ENCODE measurements at regions not wholly inside any gene's neighbourhood (a gene's known extent, or its start where the extent isn't known, plus 50 kb on each side); places are given as distances from the start of the nearest gene placed in this dataset.

DNA sequence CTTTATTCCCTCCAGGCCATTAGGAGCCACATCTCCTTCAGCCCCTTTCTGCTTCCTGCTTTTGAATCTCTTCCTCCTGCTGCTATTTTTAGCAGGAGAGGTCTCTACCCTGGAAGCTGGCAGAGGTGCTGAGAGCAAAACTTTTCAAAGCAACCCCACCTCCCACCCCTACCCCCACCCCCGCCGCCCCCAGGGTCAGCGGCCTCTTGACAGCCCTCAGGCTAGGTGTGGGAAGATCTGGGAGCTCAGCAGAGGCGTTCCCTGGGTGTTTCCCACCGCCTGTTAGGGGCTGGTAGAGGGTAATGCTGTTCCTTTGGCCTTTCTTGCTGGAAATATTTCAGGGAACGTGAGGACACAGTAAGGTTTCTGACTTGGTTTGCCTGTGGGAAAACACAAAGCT, 112.5 kb upstream of the CACHD1 start:
- Histone ChIP-seq H3K4me3 (ENCODE audit: severe bottlenecking) (no peak overlapping the region), H3K4me1 (ENCODE audit: insufficient read depth, poor library complexity, severe bottlenecking) (no peaks in the 10 kb centered on the region), H3K27ac (ENCODE audit: poor library complexity, severe bottlenecking) (no peak overlapping the region), H3K9me3 (ENCODE audit: severe bottlenecking) (no peaks in the 10 kb centered on the region), H3K36me3 (ENCODE audit: low read depth) (no peaks in the 10 kb centered on the region), H3K27me3 (ENCODE audit: insufficient read depth, poor library complexity, severe bottlenecking) (no peaks in the 10 kb centered on the region)
- TF ChIP-seq, protein P1, sequence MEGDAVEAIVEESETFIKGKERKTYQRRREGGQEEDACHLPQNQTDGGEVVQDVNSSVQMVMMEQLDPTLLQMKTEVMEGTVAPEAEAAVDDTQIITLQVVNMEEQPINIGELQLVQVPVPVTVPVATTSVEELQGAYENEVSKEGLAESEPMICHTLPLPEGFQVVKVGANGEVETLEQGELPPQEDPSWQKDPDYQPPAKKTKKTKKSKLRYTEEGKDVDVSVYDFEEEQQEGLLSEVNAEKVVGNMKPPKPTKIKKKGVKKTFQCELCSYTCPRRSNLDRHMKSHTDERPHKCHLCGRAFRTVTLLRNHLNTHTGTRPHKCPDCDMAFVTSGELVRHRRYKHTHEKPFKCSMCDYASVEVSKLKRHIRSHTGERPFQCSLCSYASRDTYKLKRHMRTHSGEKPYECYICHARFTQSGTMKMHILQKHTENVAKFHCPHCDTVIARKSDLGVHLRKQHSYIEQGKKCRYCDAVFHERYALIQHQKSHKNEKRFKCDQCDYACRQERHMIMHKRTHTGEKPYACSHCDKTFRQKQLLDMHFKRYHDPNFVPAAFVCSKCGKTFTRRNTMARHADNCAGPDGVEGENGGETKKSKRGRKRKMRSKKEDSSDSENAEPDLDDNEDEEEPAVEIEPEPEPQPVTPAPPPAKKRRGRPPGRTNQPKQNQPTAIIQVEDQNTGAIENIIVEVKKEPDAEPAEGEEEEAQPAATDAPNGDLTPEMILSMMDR (IDR thresholded peaks at IDR 0.05; ENCODE audit: poor library complexity, severe bottlenecking) = no peak
- DNase-seq (ENCODE audit: low spot score) (no peak), ATAC-seq (ENCODE audit: low read depth) (no peak)

DNA sequence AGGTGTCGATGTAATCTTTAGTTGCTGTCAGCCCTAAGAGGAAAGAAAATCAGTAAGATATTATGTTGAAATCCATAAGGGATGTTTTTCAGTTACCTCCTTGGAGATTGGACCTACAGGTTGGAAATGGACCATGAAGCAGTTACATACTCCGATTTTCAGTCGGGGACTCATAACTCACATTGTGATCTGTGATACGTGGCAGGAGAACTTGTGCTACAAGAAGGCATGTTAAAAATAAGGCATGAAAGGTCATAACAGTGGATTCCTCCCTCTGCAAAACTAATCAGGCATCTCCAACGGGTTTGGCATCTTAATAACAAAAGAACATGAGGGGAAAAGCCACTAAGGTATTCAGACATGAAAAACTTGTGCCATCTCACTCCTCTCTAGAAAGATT, 111.2 kb upstream of the CACHD1 start:
- Histone ChIP-seq H3K4me3 (ENCODE audit: severe bottlenecking) (no peak overlapping the region), H3K9me3 (ENCODE audit: severe bottlenecking) (no peaks in the 10 kb centered on the region), H3K36me3 (ENCODE audit: low read depth) (no peaks in the 10 kb centered on the region), H3K27me3 (ENCODE audit: insufficient read depth, poor library complexity, severe bottlenecking) (no peaks in the 10 kb centered on the region), H3K4me1 (ENCODE audit: insufficient read depth, poor library complexity, severe bottlenecking) (no peaks in the 10 kb centered on the region), H3K27ac (ENCODE audit: poor library complexity, severe bottlenecking) (no peak overlapping the region)
- TF ChIP-seq, protein P1 (IDR thresholded peaks at IDR 0.05; ENCODE audit: poor library complexity, severe bottlenecking) = no peak
- ATAC-seq (ENCODE audit: low read depth) = no peak
- no peak for DNase-seq (ENCODE audit: low spot score)

DNA sequence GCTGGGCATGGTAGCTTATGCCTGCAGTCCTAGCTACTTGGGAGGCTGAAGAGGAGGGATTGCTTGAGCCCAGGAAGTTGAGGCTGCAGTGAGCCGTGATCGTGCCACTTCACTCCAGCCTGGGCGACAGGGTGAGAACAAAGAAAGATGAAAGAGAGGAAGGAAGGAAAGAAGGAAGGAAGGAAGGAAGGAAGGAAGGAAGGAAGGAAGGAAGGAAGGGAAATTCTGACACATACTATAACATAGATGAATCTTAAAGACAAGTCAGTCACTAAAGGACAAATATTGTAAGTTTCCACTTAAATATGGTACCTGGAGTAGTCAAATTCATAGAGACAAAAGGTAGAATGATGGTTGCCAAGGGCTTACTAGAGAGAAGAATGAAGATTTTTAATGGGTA, 108.0 kb upstream of the CACHD1 start:
- ATAC-seq (ENCODE audit: low read depth) = no peak
- Histone ChIP-seq H3K4me1 (ENCODE audit: insufficient read depth, poor library complexity, severe bottlenecking) (no peaks in the 10 kb centered on the region), H3K36me3 (ENCODE audit: low read depth) (no peaks in the 10 kb centered on the region), H3K9me3 (ENCODE audit: severe bottlenecking) (no peaks in the 10 kb centered on the region), H3K27ac (ENCODE audit: poor library complexity, severe bottlenecking) (no peak overlapping the region), H3K27me3 (ENCODE audit: insufficient read depth, poor library complexity, severe bottlenecking) (no peaks in the 10 kb centered on the region), H3K4me3 (ENCODE audit: severe bottlenecking) (no peak overlapping the region)
- DNase-seq (ENCODE audit: low spot score) = no peak
- TF ChIP-seq, protein P1 (IDR thresholded peaks at IDR 0.05; ENCODE audit: poor library complexity, severe bottlenecking) = no peak

DNA sequence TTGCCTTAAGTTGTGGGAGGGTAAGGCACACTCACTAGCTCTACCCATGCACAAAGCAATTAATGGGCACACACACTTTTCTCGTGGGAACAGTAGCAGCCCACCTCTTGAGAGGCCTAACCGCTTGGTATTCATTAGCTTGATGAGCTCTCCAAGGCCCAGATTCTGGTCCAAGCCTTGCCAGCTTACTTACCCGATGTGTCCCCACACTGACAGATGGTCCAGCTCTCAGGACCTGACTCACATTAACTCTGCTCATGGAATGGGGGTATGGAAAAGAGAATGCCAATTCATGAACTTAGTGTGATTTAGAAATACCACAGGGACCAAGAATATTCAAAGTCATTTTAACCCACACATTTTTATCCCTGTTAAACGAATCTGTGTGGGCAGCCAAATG, 106.8 kb upstream of the CACHD1 start:
- Histone ChIP-seq H3K4me1 (ENCODE audit: insufficient read depth, poor library complexity, severe bottlenecking) (no peaks in the 10 kb centered on the region), H3K27ac (ENCODE audit: poor library complexity, severe bottlenecking) (no peak overlapping the region), H3K4me3 (ENCODE audit: severe bottlenecking) (no peak overlapping the region), H3K9me3 (ENCODE audit: severe bottlenecking) (no peaks in the 10 kb centered on the region), H3K27me3 (ENCODE audit: insufficient read depth, poor library complexity, severe bottlenecking) (no peaks in the 10 kb centered on the region), H3K36me3 (ENCODE audit: low read depth) (no peaks in the 10 kb centered on the region)
- ATAC-seq (ENCODE audit: low read depth) (no peak), DNase-seq (ENCODE audit: low spot score) (no peak)
- TF ChIP-seq, protein P1 (IDR thresholded peaks at IDR 0.05; ENCODE audit: poor library complexity, severe bottlenecking) = no peak

DNA sequence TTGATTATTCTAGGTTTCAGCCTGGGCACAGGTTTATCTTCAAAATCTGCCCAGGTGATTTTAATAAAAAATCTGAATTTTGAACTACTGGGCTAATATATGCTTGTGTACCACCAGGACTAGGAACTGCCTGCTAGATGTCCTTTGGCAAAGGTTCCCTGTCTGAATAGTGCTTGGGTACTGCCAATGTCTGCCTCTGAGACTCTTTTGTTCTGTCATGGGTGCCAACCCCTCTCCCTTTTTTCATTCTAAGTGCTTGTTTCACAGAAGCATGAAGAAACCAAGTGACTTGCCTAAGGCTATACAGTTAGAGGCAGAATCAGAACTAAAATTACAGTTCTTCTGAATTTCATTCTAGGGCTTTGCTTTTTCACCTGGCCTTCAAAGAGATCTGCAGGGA, 106.3 kb upstream of the CACHD1 start:
- Histone ChIP-seq H3K9me3 (ENCODE audit: severe bottlenecking) (no peaks in the 10 kb centered on the region), H3K4me3 (ENCODE audit: severe bottlenecking) (no peak overlapping the region), H3K36me3 (ENCODE audit: low read depth) (no peaks in the 10 kb centered on the region), H3K27ac (ENCODE audit: poor library complexity, severe bottlenecking) (no peak overlapping the region), H3K27me3 (ENCODE audit: insufficient read depth, poor library complexity, severe bottlenecking) (no peaks in the 10 kb centered on the region), H3K4me1 (ENCODE audit: insufficient read depth, poor library complexity, severe bottlenecking) (no peaks in the 10 kb centered on the region)
- no peak for ATAC-seq (ENCODE audit: low read depth)
- TF ChIP-seq, protein P1 (IDR thresholded peaks at IDR 0.05; ENCODE audit: poor library complexity, severe bottlenecking) = no peak
- DNase-seq (ENCODE audit: low spot score) = no peak
